Mesendoderm (in vitro differentiated cells): ENCODE measurements at regions not wholly inside any gene's neighbourhood (a gene's known extent, or its start where the extent isn't known, plus 50 kb on each side); places are given as distances from the start of the nearest gene placed in this dataset.
A peak's percentile ranks its signal among the peaks of the same experiment; 100 is the strongest.

Source experiments
- DNase-seq: peaks from one replicate; pipeline ENCODE4 v3.0.0; 2013
- H2AK5ac ChIP-seq: 2 replicates; pipeline ENCODE4 v1.6.1; 2013; ENCODE audit warnings: low read length, inconsistent platforms
- H2BK120ac ChIP-seq: 2 replicates; pipeline ENCODE4 v1.6.1; 2013; ENCODE audit warnings: low read depth, mild to moderate bottlenecking, low read length, moderate library complexity, mixed read lengths
- H2BK15ac ChIP-seq: replicated peaks from 2 replicates; pipeline ENCODE4 v1.6.1; 2013; ENCODE audit warnings: low read depth, mild to moderate bottlenecking, moderate library complexity
- H2BK5ac ChIP-seq: 2 replicates; pipeline ENCODE4 v1.6.1; 2013; ENCODE audit warnings: low read length, inconsistent platforms
- H3K18ac ChIP-seq: 2 replicates; pipeline ENCODE4 v1.6.1; 2013; ENCODE audit warnings: mild to moderate bottlenecking, low read length, mixed read lengths
- H3K23ac ChIP-seq: one replicate; pipeline ENCODE4 v1.6.1; 2013; ENCODE audit warnings: low read length
- H3K27ac ChIP-seq: 2 replicates; pipeline ENCODE4 v1.5.1; 2013; ENCODE audit warnings: low read depth, mild to moderate bottlenecking, inconsistent platforms, low read length, moderate library complexity
- H3K27me3 ChIP-seq: 2 replicates; pipeline ENCODE4 v1.6.1; 2013; ENCODE audit warnings: low read length, control low read depth, mild to moderate bottlenecking, inconsistent platforms; ENCODE audit not compliant: insufficient read depth, poor library complexity
- H3K36me3 ChIP-seq: 2 replicates; pipeline ENCODE4 v1.6.1; 2013; ENCODE audit warnings: low read length, inconsistent platforms; ENCODE audit not compliant: control insufficient read depth, insufficient read depth
- H3K4ac ChIP-seq: one replicate; pipeline ENCODE4 v1.6.1; 2013; ENCODE audit warnings: low read depth, mild to moderate bottlenecking, low read length, moderate library complexity
- H3K4me1 ChIP-seq: 2 replicates; pipeline ENCODE4 v1.6.1; 2013; ENCODE audit warnings: low read depth, low read length, inconsistent platforms; ENCODE audit not compliant: control insufficient read depth
- H3K4me2 ChIP-seq: 2 replicates; pipeline ENCODE4 v1.6.1; 2013; ENCODE audit warnings: low read length
- H3K4me3 ChIP-seq: 2 replicates; pipeline ENCODE4 v1.5.1; 2013; ENCODE audit warnings: mild to moderate bottlenecking, low read length
- H3K56ac ChIP-seq: one replicate; pipeline ENCODE4 v1.6.1; 2013; ENCODE audit warnings: low read length
- H3K79me1 ChIP-seq: 2 replicates; pipeline ENCODE4 v1.6.1; 2013; ENCODE audit warnings: low read length, inconsistent platforms
- H3K79me2 ChIP-seq: 2 replicates; pipeline ENCODE4 v1.6.1; 2013; ENCODE audit warnings: mild to moderate bottlenecking, low read length; ENCODE audit not compliant: control insufficient read depth, insufficient read depth
- H3K9ac ChIP-seq: 2 replicates; pipeline ENCODE4 v1.6.1; 2013; ENCODE audit warnings: low read length, inconsistent platforms
- H4K5ac ChIP-seq: one replicate; pipeline ENCODE4 v1.6.1; 2013; ENCODE audit warnings: low read length
- H4K8ac ChIP-seq: one replicate; pipeline ENCODE4 v1.6.1; 2013; ENCODE audit warnings: low read depth, mild to moderate bottlenecking, control low read depth, low read length, moderate library complexity
- WGBS: extraction: QIAGEN DNeasy Blood & Tissue Kit; methylation state at CpG from one replicate; pipeline ENCODE4 v1.1.7; 2013; ENCODE audit warnings: low lambda C conversion rate, missing lambda C conversion rate; ENCODE audit not compliant: insufficient coverage; ENCODE audit errors: extremely low coverage; 5-methylcytosine and 5-hydroxymethylcytosine counted together

DNA sequence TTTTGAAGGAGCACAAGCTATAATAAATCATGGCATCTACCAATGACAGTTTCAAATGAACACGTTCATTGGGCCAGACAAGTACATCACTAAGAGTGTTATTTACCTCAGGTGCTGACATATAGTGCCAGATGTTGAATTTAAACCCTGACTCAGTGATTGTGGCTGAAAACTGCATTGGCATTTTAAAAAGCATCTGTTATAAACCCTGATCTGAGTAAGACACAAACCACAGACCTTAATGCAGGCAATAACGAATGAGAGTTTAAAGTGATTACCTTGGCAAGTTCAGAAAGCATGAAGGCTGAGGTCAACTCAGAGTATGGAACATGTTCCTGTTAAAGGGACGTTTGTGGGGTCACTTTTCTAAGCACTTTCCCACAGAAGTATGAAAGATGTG, 865.1 kb upstream of the TMPRSS15 start:
- Histone ChIP-seq H3K79me2 (no peaks in the 10 kb centered on the region), H2BK15ac (no peak overlapping the region), H3K56ac (no peak overlapping the region), H3K18ac (no peak overlapping the region), H3K27ac (no peak overlapping the region), H3K27me3 (no peaks in the 10 kb centered on the region), H2BK5ac (no peak overlapping the region), H4K5ac (no peak overlapping the region), H3K4ac (no peak overlapping the region), H3K23ac (no peak overlapping the region), H3K79me1 (no peaks in the 10 kb centered on the region), H3K4me2 (no peak overlapping the region), H3K9ac (no peak overlapping the region), H2AK5ac (no peak overlapping the region), H3K36me3 (no peaks in the 10 kb centered on the region), H3K4me1 (no peaks in the 10 kb centered on the region), H4K8ac (no peak overlapping the region), H3K4me3 (no peak overlapping the region), H2BK120ac (no peak overlapping the region)
- no peak for DNase-seq
- WGBS: no CpG with 5 or more reads among the region's 3 CpGs

DNA sequence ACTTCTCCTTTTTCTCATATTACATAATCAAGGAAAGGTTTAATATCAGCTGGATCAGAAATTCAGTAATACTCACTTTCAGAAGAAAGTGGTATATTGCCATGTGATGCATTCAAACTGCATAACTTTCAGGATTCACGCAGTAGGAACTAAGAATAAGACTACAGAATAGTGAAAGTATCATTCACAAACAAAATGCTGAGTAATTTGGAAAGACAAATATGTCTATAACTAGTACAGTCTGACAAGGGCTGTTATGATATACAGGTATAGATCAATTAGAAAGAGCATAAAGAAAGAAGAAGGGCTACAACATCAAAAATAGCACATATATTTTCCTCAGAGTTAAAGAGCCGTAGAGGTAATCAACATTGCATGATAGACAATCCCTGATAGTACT, 871.5 kb upstream of the TMPRSS15 start:
- Histone ChIP-seq H4K8ac (no peak overlapping the region), H2BK120ac (no peak overlapping the region), H2AK5ac (no peak overlapping the region), H3K9ac (no peak overlapping the region), H3K36me3 (no peaks in the 10 kb centered on the region), H4K5ac (no peak overlapping the region), H3K4me2 (no peak overlapping the region), H3K18ac (no peak overlapping the region), H3K4me1 (no peaks in the 10 kb centered on the region), H3K27ac (no peak overlapping the region), H3K79me1 (no peaks in the 10 kb centered on the region), H2BK5ac (no peak overlapping the region), H3K27me3 (no peaks in the 10 kb centered on the region), H3K4me3 (no peak overlapping the region), H3K23ac (no peak overlapping the region), H3K56ac (no peak overlapping the region), H3K4ac (no peak overlapping the region), H2BK15ac (no peak overlapping the region), H3K79me2 (no peaks in the 10 kb centered on the region)
- DNase-seq: no peak
- no CpG with 5 or more reads among the region's 2 CpGs for WGBS

DNA sequence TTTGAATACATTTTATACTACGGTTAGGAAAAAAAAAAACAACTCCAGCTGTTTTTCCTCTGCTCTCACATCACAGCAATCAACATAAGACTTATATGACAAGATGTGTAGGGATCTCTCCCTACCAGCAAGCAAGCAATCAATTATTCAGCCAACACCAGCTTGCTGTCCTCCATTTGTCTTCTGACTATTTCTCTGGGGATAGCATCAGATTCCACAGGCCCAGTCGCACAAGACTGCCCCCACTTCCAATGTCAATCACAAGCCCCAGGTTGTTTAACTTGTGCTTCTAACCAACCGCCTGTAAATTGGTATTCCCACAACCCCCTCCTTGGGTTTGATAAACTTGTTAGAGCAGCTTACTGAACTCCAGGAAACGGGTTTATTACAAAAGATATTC, 873.1 kb upstream of the TMPRSS15 start:
- Histone ChIP-seq H2AK5ac (no peak overlapping the region), H3K4me2 (no peak overlapping the region), H3K9ac (no peak overlapping the region), H3K36me3 (no peaks in the 10 kb centered on the region), H3K4ac (no peak overlapping the region), H3K23ac (no peak overlapping the region), H3K27ac (no peak overlapping the region), H3K18ac (no peak overlapping the region), H4K5ac (no peak overlapping the region), H3K27me3 (no peaks in the 10 kb centered on the region), H3K4me3 (no peak overlapping the region), H3K4me1 (no peaks in the 10 kb centered on the region), H3K79me1 (no peaks in the 10 kb centered on the region), H3K56ac (no peak overlapping the region), H3K79me2 (no peaks in the 10 kb centered on the region), H2BK15ac (no peak overlapping the region), H2BK120ac (no peak overlapping the region), H2BK5ac (no peak overlapping the region), H4K8ac (peak overlapping the region; percentile 39)
- no CpG with 5 or more reads among the region's 4 CpGs for WGBS
- DNase-seq: no peak

DNA sequence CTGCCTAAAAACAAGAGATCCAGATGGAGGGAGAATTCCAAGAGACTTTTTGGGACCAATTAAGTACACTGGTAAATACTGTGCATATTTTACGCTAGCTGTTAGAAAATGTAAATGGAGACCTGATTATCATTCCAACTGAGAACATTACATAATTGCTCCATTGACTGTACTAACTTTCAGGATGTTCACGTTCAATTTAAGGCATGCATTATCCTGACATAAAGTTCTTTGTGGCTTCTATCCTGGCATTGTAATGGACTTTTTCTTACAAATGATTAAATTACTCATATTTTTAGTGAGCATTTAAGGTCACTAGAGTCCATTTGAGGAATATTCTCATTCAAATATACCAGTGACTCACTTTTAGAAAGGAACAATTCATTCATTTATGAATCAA, 883.3 kb upstream of the TMPRSS15 start:
- Histone ChIP-seq H3K79me2 (no peaks in the 10 kb centered on the region), H3K4ac (no peak overlapping the region), H3K18ac (no peak overlapping the region), H3K23ac (no peak overlapping the region), H3K4me1 (no peaks in the 10 kb centered on the region), H3K36me3 (no peaks in the 10 kb centered on the region), H3K27ac (no peak overlapping the region), H2BK15ac (no peak overlapping the region), H2AK5ac (no peak overlapping the region), H3K4me2 (no peak overlapping the region), H3K9ac (no peak overlapping the region), H3K4me3 (no peak overlapping the region), H4K8ac (no peak overlapping the region), H3K27me3 (no peaks in the 10 kb centered on the region), H4K5ac (no peak overlapping the region), H3K56ac (no peak overlapping the region), H3K79me1 (no peaks in the 10 kb centered on the region), H2BK5ac (no peak overlapping the region), H2BK120ac (no peak overlapping the region)
- no CpG with 5 or more reads among the region's 2 CpGs for WGBS
- no peak for DNase-seq

DNA sequence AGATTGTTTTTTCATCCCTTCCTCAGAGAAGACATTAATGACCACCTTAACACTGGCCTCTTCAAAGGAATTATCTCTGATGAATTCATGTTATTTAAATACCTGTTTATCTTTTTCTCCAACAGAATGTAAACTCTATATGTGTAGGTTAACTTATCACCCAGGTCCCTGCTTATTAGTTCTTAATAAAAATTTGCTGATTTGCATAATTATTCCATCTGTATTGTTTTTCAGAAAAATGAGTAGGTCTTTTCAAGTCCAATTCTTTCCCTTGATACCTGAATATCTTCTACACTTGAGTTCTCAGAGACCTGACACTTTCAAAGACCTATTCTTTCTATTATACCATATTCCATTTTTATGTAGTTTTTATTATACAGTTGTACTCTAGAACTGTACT, 886.7 kb upstream of the TMPRSS15 start:
- no peaks in the 10 kb centered on the region for H3K36me3 ChIP-seq
- H4K5ac ChIP-seq: no peak overlapping the region

DNA sequence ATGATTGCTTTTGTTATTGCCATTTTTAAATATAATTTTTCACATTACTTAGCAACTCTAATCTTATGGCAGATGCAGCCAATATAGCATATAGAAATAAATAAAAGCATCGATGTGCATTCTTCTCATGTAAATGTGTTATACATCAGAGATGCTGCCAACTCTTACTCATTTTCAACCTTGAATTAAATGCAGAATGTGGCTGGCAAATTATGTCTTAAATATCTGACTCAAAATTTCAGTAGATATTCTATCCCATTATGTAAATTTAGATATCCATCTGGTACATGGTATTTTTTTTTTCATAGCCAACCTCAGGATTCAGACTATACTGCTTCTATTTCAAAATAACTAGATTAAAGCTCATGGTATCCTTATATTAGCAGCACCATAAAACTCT, 916.7 kb upstream of the TMPRSS15 start:
- Histone ChIP-seq H3K36me3 (no peaks in the 10 kb centered on the region), H3K4me2 (no peak overlapping the region), H4K5ac (no peak overlapping the region), H3K4me1 (no peaks in the 10 kb centered on the region), H3K79me2 (no peaks in the 10 kb centered on the region), H2AK5ac (no peak overlapping the region), H3K4ac (no peak overlapping the region), H2BK5ac (no peak overlapping the region), H2BK120ac (no peak overlapping the region), H3K4me3 (no peak overlapping the region), H4K8ac (no peak overlapping the region), H2BK15ac (no peak overlapping the region), H3K18ac (no peak overlapping the region), H3K27ac (no peak overlapping the region), H3K9ac (no peak overlapping the region), H3K27me3 (no peaks in the 10 kb centered on the region), H3K56ac (no peak overlapping the region), H3K23ac (no peak overlapping the region), H3K79me1 (no peaks in the 10 kb centered on the region)
- no peak for DNase-seq
- no CpG with 5 or more reads among the region's 1 CpG for WGBS

More for the DNA sequence above, 886.7 kb upstream of the TMPRSS15 start:
- Histone ChIP-seq H3K18ac (no peak overlapping the region), H3K27me3 (no peaks in the 10 kb centered on the region), H2BK15ac (no peak overlapping the region), H3K4me1 (no peaks in the 10 kb centered on the region), H3K79me1 (no peaks in the 10 kb centered on the region), H3K4me3 (no peak overlapping the region), H3K23ac (no peak overlapping the region), H3K4ac (no peak overlapping the region), H4K8ac (no peak overlapping the region), H2BK5ac (no peak overlapping the region), H3K9ac (no peak overlapping the region), H2AK5ac (no peak overlapping the region), H3K27ac (no peak overlapping the region), H2BK120ac (no peak overlapping the region), H3K56ac (no peak overlapping the region), H3K4me2 (no peak overlapping the region), H3K79me2 (no peaks in the 10 kb centered on the region)
- DNase-seq: no peak
